ENCODE measurements at regions not wholly inside any gene's neighbourhood (a gene's known extent, or its start where the extent isn't known, plus 50 kb on each side); places are given as distances from the start of the nearest gene placed in this dataset.

DNA sequence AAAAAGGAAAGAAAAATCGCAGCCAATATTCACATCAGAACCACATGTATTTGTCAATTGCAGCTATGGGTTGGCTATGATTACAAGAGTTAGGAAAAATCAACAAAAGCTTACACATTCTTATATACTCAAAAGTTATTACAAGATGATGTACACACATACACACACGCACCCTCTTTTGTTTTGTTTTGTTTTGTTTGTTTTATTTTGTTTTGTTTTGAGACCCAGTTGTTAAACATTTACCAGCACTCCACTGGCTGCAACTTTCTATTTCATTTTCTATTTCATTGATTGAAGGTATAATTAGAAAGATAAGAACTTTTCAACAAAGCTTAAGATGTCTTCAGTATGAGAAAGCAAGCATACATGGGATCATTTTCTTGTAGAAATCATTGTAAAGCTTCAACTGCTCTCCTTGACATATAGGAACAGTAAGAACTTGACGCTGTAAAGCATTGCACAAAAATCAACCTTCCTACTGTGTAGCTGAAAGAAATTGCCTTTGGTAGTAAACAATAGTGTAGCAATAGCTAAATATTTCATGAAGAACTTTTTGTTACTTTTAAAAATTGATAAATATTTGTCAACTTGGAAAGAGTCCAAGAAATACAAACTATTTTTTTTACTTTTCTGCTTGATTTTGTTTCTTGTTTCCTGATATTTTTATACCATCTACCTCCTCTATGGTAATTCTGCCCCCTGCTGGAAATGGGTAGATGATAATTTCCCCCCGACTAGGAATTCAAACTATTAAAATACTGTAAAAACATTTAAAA is 205.9 kb downstream of the MBL2 start:
- DNase-seq (ENCODE audit: low read depth, low spot score): peak; percentile 76
- no peak overlapping the region for H3K4me3 ChIP-seq (ENCODE audit: low read depth, low read length)
- TF ChIP-seq, protein P1, sequence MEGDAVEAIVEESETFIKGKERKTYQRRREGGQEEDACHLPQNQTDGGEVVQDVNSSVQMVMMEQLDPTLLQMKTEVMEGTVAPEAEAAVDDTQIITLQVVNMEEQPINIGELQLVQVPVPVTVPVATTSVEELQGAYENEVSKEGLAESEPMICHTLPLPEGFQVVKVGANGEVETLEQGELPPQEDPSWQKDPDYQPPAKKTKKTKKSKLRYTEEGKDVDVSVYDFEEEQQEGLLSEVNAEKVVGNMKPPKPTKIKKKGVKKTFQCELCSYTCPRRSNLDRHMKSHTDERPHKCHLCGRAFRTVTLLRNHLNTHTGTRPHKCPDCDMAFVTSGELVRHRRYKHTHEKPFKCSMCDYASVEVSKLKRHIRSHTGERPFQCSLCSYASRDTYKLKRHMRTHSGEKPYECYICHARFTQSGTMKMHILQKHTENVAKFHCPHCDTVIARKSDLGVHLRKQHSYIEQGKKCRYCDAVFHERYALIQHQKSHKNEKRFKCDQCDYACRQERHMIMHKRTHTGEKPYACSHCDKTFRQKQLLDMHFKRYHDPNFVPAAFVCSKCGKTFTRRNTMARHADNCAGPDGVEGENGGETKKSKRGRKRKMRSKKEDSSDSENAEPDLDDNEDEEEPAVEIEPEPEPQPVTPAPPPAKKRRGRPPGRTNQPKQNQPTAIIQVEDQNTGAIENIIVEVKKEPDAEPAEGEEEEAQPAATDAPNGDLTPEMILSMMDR (IDR thresholded peaks at IDR 0.05; ENCODE audit: low read depth, low read length): peak; percentile 56
- in situ Hi-C loops (cut with HindIII; ENCODE audit: low sequenced_read_pairs): no loop called here

DNA sequence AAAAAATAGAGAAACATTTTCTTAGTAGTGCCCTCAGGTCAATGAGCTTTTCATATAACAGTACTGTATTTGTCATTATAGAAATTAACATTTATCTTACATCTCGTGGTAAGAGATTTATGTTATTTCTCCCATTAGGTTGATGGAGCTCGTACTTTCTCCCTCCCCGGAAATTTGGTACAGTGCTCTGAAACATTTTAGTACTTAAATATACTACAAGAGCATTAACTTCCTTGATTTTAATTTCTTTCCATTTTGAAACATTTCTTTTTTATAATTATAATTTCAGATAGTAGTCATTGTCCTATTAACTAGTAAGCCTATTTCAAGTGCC is 205.4 kb downstream of the MBL2 start:
- TF ChIP-seq, protein P1 (IDR thresholded peaks at IDR 0.05; ENCODE audit: low read depth, low read length): no peak
- no peak for DNase-seq (ENCODE audit: low read depth, low spot score)
- in situ Hi-C loops (cut with HindIII; ENCODE audit: low sequenced_read_pairs): no loop called here
- H3K4me3 ChIP-seq (ENCODE audit: low read depth, low read length): no peak overlapping the region

DNA sequence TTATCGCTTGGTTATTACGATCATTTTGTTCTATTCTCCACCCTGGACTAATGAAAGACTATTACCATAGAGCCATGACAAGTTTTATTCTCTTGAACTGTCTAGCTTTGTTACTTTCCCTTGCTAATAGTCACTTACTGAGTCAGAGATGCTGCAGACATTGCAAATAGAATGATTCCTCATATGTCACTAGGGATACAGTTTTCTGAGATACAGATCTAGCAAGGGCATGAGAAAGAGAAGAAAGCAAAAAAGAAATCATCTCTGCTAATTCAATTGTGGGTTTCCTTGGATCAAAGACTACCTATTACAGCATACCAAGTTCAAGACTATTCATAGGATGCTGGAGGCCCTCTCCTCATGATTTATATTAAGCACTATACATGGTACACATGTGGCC is 204.3 kb downstream of the MBL2 start:
- H3K4me3 ChIP-seq (ENCODE audit: low read depth, low read length): no peak overlapping the region
- no peak for DNase-seq (ENCODE audit: low read depth, low spot score)
- in situ Hi-C loops (cut with HindIII; ENCODE audit: low sequenced_read_pairs): no loop called here
- TF ChIP-seq, protein P1 (IDR thresholded peaks at IDR 0.05; ENCODE audit: low read depth, low read length): no peak

DNA sequence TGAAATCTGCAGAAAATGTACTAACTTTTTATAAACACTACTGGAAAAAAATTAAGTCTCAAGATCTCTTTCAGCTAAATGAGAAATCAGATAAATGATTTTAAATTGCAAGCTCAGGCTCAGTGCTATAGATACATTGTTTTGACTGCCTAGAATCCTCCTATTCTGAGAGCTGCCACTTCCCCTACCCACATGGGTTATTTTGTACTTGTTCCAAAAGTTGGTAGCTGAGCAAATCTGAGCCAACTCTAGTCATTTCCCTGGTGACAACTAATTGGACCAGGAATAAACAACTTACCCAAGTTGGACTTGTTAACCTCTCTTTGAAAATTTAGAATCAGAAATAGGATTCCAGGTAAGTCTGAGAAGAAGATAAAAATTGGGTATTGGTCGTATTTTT is 202.1 kb downstream of the MBL2 start:
- in situ Hi-C loops (cut with HindIII; ENCODE audit: low sequenced_read_pairs): no loop called here
- TF ChIP-seq, protein P1 (IDR thresholded peaks at IDR 0.05; ENCODE audit: low read depth, low read length): no peak
- H3K4me3 ChIP-seq (ENCODE audit: low read depth, low read length): no peak overlapping the region
- DNase-seq (ENCODE audit: low read depth, low spot score): no peak

DNA sequence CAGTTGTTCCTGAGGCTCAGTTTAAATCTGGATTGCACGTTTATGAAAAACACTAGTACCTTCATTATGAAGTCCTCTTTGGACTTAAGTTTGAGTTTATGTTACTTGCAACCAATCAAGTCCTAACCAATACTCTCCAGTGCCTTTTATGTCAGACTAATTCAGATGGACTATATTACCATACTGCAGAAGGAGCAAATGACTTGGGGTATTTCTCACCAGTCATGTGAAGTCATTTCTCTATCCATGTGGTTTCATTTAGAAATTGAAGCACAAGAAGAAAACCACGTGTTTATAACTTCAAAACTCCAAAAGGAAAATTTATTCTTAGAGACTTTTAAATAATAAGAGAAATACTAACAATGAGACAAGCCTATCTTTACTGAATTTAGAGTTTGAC is 201.6 kb downstream of the MBL2 start:
- H3K4me3 ChIP-seq (ENCODE audit: low read depth, low read length): no peak overlapping the region
- TF ChIP-seq, protein P1 (IDR thresholded peaks at IDR 0.05; ENCODE audit: low read depth, low read length): no peak
- DNase-seq (ENCODE audit: low read depth, low spot score): no peak
- in situ Hi-C loops (cut with HindIII; ENCODE audit: low sequenced_read_pairs): no loop called here

DNA sequence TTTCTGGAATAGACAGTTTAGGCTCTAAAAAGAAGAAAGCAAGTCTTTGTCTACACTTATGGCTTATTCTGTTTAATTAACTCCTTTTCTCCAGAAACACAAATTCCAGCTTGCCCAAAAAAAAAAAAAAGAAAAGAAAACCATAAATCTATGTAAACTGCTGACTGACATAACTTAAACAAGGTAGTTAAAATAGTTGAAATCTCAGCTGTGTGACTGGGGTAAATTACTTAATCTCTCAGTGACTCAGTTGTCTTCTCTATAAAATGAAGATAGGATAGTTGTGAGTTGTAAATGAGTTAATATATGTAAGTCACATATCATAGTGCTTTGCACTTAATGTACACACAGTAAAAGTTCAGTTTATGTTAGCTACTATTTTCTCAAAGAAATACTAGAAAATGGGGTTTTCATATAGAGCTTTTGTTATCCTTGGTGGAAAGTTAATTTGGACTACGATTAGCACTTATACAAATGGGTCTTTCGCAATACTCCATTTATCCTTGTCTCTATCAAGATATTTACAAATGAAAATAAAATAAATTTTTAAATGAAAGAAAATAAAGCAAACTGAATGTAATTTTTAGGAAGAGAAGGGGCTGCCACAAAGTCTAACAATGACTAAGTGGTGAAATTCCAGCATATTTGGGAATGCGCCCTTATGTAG is 200.9 kb downstream of the MBL2 start:
- in situ Hi-C loops (cut with HindIII; ENCODE audit: low sequenced_read_pairs): no loop called here
- no peak for DNase-seq (ENCODE audit: low read depth, low spot score)
- TF ChIP-seq, protein P1 (IDR thresholded peaks at IDR 0.05; ENCODE audit: low read depth, low read length): no peak
- H3K4me3 ChIP-seq (ENCODE audit: low read depth, low read length): no peak overlapping the region
